Effector memory CD4-positive, alpha-beta T cell (primary cell): ENCODE measurements at regions not wholly inside any gene's neighbourhood (a gene's known extent, or its start where the extent isn't known, plus 50 kb on each side); places are given as distances from the start of the nearest gene placed in this dataset.
"Not testable (repeated sequence)": the region's sequence is repeated elsewhere in the genome, so short reads cannot be mapped to it uniquely, and the experiment has no call there.

Experiments
- DNase-seq, 3 donors: peaks; one replicate each; pipeline ENCODE4 v3.0.0-alpha.2; 2020
- H3K27ac ChIP-seq: 2 replicates; pipeline ENCODE4 v1.7.0; 2013; ENCODE audit warnings: mild to moderate bottlenecking, low read length, moderate library complexity; ENCODE audit not compliant: insufficient read depth, poor library complexity, severe bottlenecking
- H3K27me3 ChIP-seq: replicated peaks from 2 replicates; pipeline ENCODE4 v1.7.0; 2013; ENCODE audit warnings: mild to moderate bottlenecking, low read length; ENCODE audit not compliant: insufficient read depth, control insufficient read depth, poor library complexity, severe bottlenecking
- H3K36me3 ChIP-seq: 2 replicates; pipeline ENCODE4 v1.7.0; 2013; ENCODE audit warnings: mild to moderate bottlenecking, low read length, moderate library complexity; ENCODE audit not compliant: control insufficient read depth, insufficient read depth
- H3K4me1 ChIP-seq: 2 replicates; pipeline ENCODE4 v1.7.0; 2013; ENCODE audit warnings: low read length, mild to moderate bottlenecking; ENCODE audit not compliant: control insufficient read depth, insufficient read depth, poor library complexity, severe bottlenecking
- H3K4me3 ChIP-seq: 2 replicates; pipeline ENCODE4 v1.7.0; 2013; ENCODE audit warnings: low read length, low read depth, mild to moderate bottlenecking; ENCODE audit not compliant: insufficient read depth, poor library complexity, severe bottlenecking
- H3K9me3 ChIP-seq: 2 replicates; pipeline ENCODE4 v1.7.0; 2013; ENCODE audit warnings: mild to moderate bottlenecking, low read length, moderate library complexity; ENCODE audit not compliant: control insufficient read depth

DNA sequence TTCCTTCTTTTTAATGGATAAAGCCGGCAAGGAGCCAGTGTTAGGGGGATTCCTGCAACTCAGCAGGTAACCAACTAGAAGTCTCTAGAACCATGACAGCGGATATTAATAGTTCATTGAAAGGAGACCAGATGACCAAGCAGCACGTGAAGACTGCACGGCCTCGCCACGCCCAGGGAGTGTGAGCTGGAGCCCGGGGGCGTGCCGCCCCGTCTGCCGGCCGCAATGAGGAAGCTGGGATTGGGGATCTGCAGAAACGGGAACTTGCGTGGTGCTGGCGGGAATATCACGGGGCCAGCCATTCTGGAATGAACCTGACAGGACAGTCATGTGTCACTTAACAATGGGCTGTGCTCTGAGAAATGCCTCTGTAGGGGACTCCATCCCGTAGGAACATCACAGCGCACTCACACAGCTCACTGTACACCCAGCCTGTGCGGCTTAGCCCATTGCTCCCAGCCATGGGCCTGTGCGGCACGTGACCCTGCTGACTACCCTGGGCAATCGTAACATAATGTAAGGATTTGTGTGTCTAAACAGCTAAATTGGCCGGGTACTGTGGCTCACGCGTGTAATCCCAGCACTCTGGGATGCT is 4092.8 kb upstream of the TPTE start:
- H3K27ac ChIP-seq, H3K4me1 ChIP-seq, H3K36me3 ChIP-seq, H3K4me3 ChIP-seq, DNase-seq, H3K9me3 ChIP-seq, H3K27me3 ChIP-seq: not testable (repeated sequence)

DNA sequence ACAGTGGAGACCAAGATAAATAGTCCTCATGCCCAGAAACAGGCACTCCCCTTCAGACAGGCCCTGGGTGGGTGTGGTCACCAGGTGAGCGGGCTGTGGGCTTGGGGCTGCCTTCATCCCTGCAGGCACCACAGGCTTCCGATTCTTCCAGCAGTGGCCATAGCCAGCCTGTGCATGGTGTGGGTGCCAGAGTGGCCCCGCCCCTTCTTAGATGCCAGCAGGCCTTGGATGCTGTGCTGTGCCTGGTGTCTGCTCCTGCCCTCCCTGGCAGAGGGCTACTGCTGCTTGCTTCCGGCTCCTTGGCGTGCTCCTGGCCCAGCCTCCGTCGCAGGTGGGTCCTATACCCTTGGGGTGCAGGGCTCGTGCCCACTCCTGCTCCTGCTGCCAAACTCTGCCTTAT is 4091.5 kb upstream of the TPTE start:
- not testable (repeated sequence) for H3K27me3 ChIP-seq, H3K4me1 ChIP-seq, H3K9me3 ChIP-seq, DNase-seq, H3K36me3 ChIP-seq, H3K4me3 ChIP-seq, H3K27ac ChIP-seq

DNA sequence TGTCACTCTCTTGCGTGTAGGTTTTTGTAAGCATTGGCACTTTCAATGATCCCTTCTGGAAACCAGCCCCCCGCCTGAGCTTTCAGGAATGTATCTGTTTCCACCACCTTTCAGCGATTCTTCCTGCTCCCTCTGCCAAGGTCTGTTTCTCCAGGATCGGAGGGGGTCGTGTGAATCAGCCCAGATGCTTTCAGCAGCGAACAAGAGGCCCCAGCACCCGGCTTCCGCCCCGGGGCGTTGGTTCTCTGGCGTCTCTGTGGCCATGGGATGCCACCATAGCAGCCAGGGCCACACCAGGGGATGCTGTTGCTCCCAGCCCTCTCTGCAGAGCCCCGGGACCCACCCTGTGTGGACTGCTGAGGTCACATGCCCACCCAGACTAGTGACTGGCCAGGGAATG is 4088.2 kb upstream of the TPTE start:
- H3K9me3 ChIP-seq, H3K4me3 ChIP-seq, DNase-seq, H3K27me3 ChIP-seq, H3K27ac ChIP-seq, H3K4me1 ChIP-seq, H3K36me3 ChIP-seq: not testable (repeated sequence)

DNA sequence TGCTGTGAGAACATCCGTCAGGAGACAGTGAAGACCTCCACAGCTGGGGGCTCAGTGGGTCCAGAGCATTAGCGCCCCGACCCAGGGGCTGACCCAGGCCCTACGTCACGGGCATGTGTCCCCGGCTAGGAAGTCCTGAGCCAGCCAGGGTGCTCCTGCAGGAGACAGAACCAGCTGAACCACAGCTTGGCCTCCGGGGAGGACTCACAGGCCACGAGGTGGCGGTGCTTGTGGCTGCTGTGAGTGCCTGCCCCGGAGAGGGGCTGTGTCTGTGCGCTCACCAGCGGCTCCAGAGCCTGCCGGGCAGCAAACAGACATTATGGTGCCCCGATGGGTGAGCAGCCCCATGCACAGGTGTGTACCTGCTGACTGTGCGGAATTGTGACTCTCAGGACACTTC is 4085.2 kb upstream of the TPTE start:
- not testable (repeated sequence) for H3K9me3 ChIP-seq, H3K27me3 ChIP-seq, H3K27ac ChIP-seq, DNase-seq, H3K4me1 ChIP-seq, H3K36me3 ChIP-seq, H3K4me3 ChIP-seq

DNA sequence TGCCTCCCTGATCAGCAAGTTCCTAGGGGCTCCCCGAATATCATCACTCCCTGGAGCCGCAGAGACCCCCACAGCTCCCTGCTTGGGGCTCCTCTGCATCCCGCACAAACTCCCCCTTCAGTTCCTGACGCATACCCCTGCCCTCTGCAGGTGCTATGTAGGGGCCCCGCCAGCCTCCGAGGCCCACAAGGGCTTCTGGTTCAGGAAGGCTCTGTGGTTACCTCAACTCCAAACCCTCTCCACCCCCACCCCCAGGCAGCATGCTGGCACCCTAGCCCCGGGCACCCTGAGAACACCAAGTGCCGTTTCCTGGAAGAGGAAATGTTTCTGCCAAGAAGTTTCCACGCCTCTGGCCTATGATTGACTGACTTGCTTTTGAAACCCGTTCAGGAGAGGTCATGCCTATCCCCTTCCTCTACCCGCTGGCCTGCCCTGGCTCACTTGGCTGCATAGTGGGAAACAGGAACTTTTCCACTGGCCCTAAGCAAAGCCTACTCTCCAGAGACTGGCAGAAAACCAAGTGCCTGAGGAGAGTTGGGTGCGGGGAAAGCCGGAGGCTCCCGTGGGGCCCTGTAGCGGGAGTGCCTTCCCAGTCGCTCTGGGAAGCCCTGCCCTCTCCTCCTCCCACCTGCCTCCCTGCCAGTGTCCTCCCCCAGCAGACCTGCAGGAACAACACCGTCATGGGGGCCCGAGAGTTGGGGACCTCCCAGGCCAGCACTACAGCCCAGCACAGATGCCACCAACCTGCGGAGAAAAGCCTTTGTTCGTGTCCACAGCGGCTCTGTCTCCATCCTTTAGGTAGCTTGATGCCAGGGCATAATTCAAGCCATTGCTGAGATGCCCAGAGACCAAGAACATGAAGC is 4084.2 kb upstream of the TPTE start:
- H3K4me3 ChIP-seq, H3K36me3 ChIP-seq, H3K27ac ChIP-seq, H3K9me3 ChIP-seq, H3K27me3 ChIP-seq, DNase-seq, H3K4me1 ChIP-seq: not testable (repeated sequence)

DNA sequence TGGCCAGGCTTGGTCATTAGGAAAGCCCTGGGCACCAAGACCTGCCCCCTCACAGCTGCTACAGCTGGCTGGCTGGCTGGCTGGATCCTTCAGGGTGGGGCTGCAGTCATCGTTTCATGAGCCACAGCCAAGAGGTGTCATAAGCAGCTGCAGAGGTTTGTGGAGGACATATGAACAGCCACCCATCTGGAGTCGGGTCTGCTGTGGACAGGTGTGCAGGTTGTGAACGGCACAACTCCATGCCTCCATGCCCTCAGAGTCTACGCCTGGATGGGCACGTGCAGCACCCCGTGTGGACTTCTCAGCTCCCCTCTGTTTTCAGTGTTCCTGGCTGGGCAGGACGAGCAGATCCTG is 4083.6 kb upstream of the TPTE start:
- H3K27ac ChIP-seq, H3K9me3 ChIP-seq, H3K4me3 ChIP-seq, DNase-seq, H3K36me3 ChIP-seq, H3K4me1 ChIP-seq, H3K27me3 ChIP-seq: not testable (repeated sequence)

DNA sequence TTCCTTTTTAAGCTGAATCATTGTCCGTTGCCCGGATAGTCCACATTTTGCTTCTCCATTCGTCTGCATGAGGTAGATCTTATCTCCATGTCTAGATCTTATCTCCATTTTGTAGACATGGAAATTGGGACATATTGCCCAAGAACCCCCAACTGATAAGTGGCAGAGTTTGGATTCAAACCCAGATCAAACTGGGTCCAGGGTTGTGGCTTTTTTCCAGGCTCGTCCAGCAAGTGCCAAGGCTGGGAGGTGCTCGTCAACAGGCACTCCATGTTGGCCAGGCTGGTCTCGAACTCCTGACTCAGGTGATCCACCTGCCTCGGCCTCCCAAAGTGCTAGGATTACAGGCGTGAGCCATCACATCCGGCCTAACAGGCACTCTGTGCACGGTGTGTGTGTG is 4082.3 kb upstream of the TPTE start:
- not testable (repeated sequence) for H3K27ac ChIP-seq, DNase-seq, H3K4me1 ChIP-seq, H3K4me3 ChIP-seq, H3K27me3 ChIP-seq, H3K9me3 ChIP-seq, H3K36me3 ChIP-seq

DNA sequence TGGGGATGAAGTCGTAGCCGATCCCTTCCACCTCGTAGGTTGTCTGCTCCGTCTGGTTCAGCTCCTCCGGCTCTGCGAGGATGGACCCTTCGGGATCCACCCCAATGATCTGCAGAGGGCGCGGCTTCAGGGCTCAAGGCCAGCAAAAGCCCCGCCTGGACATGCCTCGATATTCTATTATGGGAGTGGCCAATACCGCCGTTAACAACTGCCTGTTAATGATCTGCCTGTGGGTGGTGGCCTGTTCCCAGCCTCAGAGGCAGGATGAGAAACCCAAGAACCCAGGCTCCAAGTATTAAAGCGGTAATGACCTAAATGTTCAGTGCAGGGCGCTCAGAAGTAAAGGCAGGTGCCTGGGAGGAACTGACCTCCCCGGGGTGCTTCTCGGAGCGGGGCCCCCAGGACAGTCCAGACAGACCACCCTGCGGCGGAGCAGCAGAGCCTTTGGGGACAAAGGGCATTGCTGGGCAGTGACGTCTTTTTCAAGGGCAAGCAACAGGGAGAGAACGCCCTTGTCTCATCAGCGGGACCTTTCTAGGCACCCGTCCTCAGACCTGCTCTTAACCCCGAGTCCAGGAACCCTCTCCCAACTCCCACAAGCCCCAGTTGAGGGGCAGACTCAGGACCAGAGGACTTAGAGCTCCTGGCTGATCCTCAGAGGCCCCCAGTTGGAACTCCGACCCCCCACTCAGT is 4066.6 kb upstream of the TPTE start:
- not testable (repeated sequence) for H3K4me3 ChIP-seq, DNase-seq, H3K36me3 ChIP-seq, H3K27me3 ChIP-seq, H3K4me1 ChIP-seq, H3K9me3 ChIP-seq, H3K27ac ChIP-seq

DNA sequence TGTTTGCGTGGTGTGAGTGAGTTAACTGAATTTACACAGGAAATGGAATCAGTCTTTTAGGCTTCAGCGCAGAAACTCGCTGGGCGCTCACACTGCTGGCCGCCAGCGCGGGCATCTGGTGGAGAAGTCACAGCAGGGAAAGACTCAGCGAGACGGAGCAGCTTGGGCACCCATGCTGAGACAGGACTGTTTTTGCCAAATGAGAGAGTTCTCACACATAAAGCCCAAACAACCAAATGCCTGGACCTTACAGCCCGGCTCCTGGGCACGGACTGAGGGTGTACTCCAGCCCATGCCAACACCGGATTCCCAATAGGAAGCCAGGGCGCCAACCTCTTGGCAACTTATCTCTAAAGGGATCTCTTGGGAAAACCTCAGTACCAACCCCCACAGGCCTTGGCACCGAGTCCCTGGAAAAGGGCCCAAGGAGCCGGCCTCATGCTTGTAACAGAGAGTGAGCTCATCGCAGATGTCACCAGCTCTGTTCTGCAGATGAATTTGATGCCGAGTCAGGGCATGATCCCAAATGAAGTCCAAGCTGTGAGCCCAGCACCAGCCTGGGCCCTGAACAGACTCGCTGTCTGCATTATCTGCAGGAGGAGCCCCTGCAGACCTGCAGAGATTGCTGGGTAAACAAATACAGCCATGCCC is 4065.2 kb upstream of the TPTE start:
- not testable (repeated sequence) for H3K36me3 ChIP-seq, H3K4me3 ChIP-seq, H3K27ac ChIP-seq, H3K9me3 ChIP-seq, DNase-seq, H3K27me3 ChIP-seq, H3K4me1 ChIP-seq

DNA sequence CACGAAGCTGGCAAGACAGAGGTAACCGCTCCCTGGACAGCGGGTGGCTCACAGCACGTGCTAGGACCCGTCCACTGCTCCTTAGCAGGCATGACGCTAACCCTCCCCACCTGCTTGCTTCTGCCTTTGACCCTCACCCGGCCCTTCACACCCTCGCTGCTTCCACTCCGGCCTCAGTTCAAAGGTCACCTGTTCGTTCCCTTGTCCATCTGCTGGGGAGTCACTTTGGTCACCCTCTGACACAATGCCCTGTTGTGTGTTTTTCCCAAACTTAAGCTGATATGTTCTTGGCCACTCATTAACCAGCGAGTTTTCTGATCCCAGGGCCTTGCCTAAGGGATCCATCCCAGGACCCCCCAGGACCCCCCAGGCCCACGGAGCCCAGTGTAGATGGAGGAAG is 4061.6 kb upstream of the TPTE start:
- not testable (repeated sequence) for H3K4me3 ChIP-seq, H3K9me3 ChIP-seq, H3K27ac ChIP-seq, H3K27me3 ChIP-seq, H3K36me3 ChIP-seq, H3K4me1 ChIP-seq, DNase-seq
